ENCODE measurements at regions not wholly inside any gene's neighbourhood (a gene's known extent, or its start where the extent isn't known, plus 50 kb on each side); places are given as distances from the start of the nearest gene placed in this dataset.

DNA sequence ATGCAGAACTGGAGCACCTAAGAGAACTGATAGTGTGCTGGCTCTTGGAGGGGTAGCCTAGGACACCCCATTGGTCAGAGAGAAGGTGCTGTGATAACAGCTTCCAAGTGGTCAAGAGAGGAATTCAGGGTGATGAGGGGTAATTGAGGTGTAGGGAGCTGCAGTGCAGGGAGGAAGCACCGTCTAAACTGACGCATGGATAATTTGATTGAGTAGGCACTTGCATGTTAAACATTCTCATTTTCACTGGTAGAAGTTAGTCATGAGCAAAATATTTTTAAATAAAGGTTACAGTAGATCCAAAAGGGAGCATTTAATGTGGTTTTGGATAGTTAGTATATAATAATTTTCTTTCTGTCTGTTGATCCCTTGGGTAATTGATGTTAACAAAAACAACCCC, 155.1 kb upstream of the TCF4 start:
- no peak for FAIRE-seq
- H3K4me3 ChIP-seq (ENCODE audit: low read depth, low read length), result no peak overlapping the region
- no peaks in the 10 kb centered on the region for H3K36me3 ChIP-seq (ENCODE audit: control insufficient read depth, insufficient read depth, low read length)
- no peaks in the 10 kb centered on the region for H3K27me3 ChIP-seq (ENCODE audit: control insufficient read depth, insufficient read depth, low read length)
- TF ChIP-seq, protein P1, sequence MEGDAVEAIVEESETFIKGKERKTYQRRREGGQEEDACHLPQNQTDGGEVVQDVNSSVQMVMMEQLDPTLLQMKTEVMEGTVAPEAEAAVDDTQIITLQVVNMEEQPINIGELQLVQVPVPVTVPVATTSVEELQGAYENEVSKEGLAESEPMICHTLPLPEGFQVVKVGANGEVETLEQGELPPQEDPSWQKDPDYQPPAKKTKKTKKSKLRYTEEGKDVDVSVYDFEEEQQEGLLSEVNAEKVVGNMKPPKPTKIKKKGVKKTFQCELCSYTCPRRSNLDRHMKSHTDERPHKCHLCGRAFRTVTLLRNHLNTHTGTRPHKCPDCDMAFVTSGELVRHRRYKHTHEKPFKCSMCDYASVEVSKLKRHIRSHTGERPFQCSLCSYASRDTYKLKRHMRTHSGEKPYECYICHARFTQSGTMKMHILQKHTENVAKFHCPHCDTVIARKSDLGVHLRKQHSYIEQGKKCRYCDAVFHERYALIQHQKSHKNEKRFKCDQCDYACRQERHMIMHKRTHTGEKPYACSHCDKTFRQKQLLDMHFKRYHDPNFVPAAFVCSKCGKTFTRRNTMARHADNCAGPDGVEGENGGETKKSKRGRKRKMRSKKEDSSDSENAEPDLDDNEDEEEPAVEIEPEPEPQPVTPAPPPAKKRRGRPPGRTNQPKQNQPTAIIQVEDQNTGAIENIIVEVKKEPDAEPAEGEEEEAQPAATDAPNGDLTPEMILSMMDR (IDR thresholded peaks at IDR 0.05; ENCODE audit: insufficient read depth, low read length, severe bottlenecking), result no peak
- DNase-seq (ENCODE audit: low read depth), result no peak

DNA sequence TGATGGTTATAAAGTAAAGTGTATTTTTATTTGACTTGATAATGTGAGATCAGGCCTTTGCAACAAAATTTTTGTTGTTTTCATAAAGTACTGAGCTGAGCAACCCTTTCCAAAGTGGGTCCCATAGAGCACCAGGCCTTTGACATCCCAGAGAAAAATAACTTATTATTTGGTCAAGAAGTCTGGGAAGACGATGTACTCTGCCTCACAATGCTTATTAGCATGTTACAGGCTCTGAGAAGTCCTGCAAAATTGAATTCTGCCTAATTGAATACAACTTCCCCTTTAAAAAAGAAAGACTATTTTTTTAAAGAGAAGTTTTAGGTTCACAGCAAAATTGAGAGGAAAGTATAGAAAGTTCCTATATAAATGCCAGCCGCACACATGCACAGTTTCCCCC, 151.5 kb upstream of the TCF4 start:
- Histone ChIP-seq H3K27me3 (ENCODE audit: control insufficient read depth, insufficient read depth, low read length) (no peaks in the 10 kb centered on the region), H3K36me3 (ENCODE audit: control insufficient read depth, insufficient read depth, low read length) (no peaks in the 10 kb centered on the region), H3K4me3 (ENCODE audit: low read depth, low read length) (no peak overlapping the region)
- TF ChIP-seq, protein P1 (IDR thresholded peaks at IDR 0.05; ENCODE audit: insufficient read depth, low read length, severe bottlenecking), result no peak
- DNase-seq (ENCODE audit: low read depth) (no peak), FAIRE-seq (no peak)

- Histone ChIP-seq H3K4me3 (ENCODE audit: low read depth, low read length) (no peak overlapping the region), H3K27me3 (ENCODE audit: control insufficient read depth, insufficient read depth, low read length) (no peaks in the 10 kb centered on the region), H3K36me3 (ENCODE audit: control insufficient read depth, insufficient read depth, low read length) (no peaks in the 10 kb centered on the region)
- DNase-seq (ENCODE audit: low read depth) (no peak), FAIRE-seq (no peak)
- TF ChIP-seq, protein P1 (IDR thresholded peaks at IDR 0.05; ENCODE audit: insufficient read depth, low read length, severe bottlenecking), result no peak
Measured at GRCh38 chr18:55738483-55739114, 150.6 kb upstream of the TCF4 start.

GRCh38 chr18:55737781-55738468, 149.9 kb upstream of the TCF4 start:
- Histone ChIP-seq H3K4me3 (ENCODE audit: low read depth, low read length) (no peak overlapping the region), H3K36me3 (ENCODE audit: control insufficient read depth, insufficient read depth, low read length) (no peaks in the 10 kb centered on the region), H3K27me3 (ENCODE audit: control insufficient read depth, insufficient read depth, low read length) (no peaks in the 10 kb centered on the region)
- no peak for FAIRE-seq
- DNase-seq (ENCODE audit: low read depth), result no peak
- TF ChIP-seq, protein P1 (IDR thresholded peaks at IDR 0.05; ENCODE audit: insufficient read depth, low read length, severe bottlenecking), result no peak

GRCh38 chr18:55737266-55737665, 149.3 kb upstream of the TCF4 start:
- TF ChIP-seq, protein P1 (IDR thresholded peaks at IDR 0.05; ENCODE audit: insufficient read depth, low read length, severe bottlenecking), result no peak
- no peaks in the 10 kb centered on the region for H3K27me3 ChIP-seq (ENCODE audit: control insufficient read depth, insufficient read depth, low read length)
- H3K36me3 ChIP-seq (ENCODE audit: control insufficient read depth, insufficient read depth, low read length), result no peaks in the 10 kb centered on the region
- DNase-seq (ENCODE audit: low read depth) (no peak), FAIRE-seq (no peak)
- H3K4me3 ChIP-seq (ENCODE audit: low read depth, low read length), result no peak overlapping the region

Measured in bronchial epithelial cell (primary cell).